NT2/D1 (cell line): ENCODE measurements at regions not wholly inside any gene's neighbourhood (a gene's known extent, or its start where the extent isn't known, plus 50 kb on each side); places are given as distances from the start of the nearest gene placed in this dataset.

Experiments
- YY1 ChIP-seq: IDR thresholded peaks from 2 replicates; pipeline ENCODE4 v1.6.1; 2011; ENCODE audit not compliant: insufficient read length, insufficient read depth
- ZNF274 ChIP-seq: IDR thresholded peaks from 2 replicates; pipeline ENCODE4 v1.6.1; 2011; ENCODE audit warnings: mild to moderate bottlenecking, low read depth, low read length

- no peak for TF ChIP-seq ZNF274
- no peak for TF ChIP-seq YY1
Observed at GRCh38 chr7:121479466-121479865, 83.4 kb upstream of the FAM3C start.
